ENCODE measurements at regions not wholly inside any gene's neighbourhood (a gene's known extent, or its start where the extent isn't known, plus 50 kb on each side); places are given as distances from the start of the nearest gene placed in this dataset.
"Not testable (repeated sequence)": the region's sequence is repeated elsewhere in the genome, so short reads cannot be mapped to it uniquely, and the experiment has no call there.

GRCh38 chr3:126292318-126293070 is 64.7 kb downstream of the KLF15 start:
- intact Hi-C loops (cut with DNase I), result no loop called here
- peak in 2 of 42 donors; percentile 30 to 35 for DNase-seq

- intact Hi-C loops (cut with DNase I), result no loop called here
- DNase-seq, result peak in 1 of 42 donors; percentile 23
Observed at GRCh38 chr3:126291537-126291936, 65.7 kb downstream of the KLF15 start.

DNA sequence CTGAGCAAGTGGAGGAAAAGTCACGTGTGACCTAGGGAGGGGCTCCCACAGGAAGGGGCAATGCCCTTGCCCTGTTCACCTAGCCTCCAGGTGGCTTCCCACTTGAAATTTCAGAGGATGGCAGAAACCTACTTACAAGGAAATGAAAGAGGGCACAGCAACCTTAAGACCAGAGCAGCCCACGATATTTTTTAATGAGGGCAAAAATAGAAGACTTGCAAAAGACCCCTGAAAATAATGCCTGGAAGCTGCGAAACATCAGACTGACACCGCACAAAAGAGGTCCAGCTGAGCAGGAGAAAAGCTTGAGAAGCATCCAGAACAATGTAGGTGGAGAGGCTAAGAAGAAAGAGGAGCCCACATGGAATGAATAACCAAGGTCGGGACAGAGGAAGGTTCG is 66.1 kb downstream of the KLF15 start:
- DNase-seq, result peak in 1 of 42 donors; percentile 28
- intact Hi-C loops (cut with DNase I), result no loop called here

GRCh38 chr3:126290325-126290724 is 66.9 kb downstream of the KLF15 start:
- intact Hi-C loops (cut with DNase I), result no loop called here
- no peak for DNase-seq

DNA sequence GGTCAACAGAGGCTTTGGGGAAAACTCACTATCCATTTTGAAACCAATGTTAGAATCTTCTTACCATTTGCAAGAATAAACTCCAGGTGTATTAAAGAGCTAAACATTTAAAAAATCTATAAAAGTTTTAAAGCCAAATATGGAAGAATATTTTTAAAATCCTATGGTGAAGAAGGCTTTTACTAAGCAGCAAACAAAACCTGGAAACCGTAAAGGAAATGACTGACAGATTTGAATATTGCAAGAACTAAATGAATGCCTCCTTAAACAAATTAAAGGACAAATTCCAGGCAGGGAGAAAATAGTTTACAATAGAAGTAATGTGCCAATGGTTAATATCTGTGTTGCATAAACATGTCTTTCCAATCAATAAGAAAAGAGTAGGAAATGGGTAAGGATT is 68.1 kb downstream of the KLF15 start:
- intact Hi-C loops (cut with DNase I), result no loop called here
- DNase-seq, result peak in 1 of 42 donors; percentile 2

DNA sequence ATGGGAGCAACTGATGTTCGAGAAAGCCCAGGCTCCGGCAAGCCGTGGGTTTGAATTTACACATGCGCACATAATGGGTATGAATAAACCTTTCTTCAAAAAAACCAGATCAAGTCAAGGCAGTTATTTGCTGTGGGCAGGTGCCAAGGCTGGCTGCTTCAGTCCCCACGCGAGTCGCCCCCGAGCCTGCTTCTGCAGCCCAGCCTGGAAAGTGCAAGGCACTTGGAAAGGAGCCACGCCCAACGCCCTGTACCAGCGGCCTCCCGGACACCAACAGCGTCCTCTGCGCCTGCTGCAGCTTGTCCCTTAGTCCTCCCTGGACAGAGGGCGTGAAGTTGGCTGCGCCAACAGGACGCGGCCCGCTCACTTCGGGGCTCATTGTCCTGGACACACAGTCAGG is 68.9 kb downstream of the KLF15 start:
- peak; percentile 31 to 80 (median 60) for DNase-seq
- intact Hi-C loops (cut with DNase I), result no loop called here

GRCh38 chr3:126287536-126288241 is 69.5 kb downstream of the KLF15 start:
- intact Hi-C loops (cut with DNase I), result no loop called here
- peak; percentile 57 to 95 (median 82) for DNase-seq

DNA sequence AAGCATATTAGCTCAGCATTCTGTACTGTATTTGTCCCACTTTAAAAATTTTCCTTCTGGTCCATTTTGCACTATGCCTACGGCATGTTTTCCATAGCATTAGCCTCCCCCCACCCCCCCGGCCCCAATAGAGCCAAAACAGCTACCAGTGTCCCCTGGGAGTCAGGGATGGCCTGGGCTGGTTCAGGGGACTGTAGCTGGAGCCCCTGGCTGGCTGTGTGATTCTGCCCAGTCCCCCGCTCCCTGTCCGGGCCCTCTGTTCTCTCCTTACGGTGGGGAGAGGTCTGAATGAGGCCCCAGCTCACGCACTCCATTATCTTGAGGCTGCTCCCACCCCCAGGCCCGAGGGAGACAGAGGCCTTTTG is 70.1 kb downstream of the KLF15 start:
- intact Hi-C loops (cut with DNase I), result no loop called here
- no peak for DNase-seq

GRCh38 chr3:126285369-126285768 is 71.8 kb downstream of the KLF15 start:
- intact Hi-C loops (cut with DNase I), result no loop called here
- DNase-seq, result peak in 1 of 42 donors; percentile 19

DNA sequence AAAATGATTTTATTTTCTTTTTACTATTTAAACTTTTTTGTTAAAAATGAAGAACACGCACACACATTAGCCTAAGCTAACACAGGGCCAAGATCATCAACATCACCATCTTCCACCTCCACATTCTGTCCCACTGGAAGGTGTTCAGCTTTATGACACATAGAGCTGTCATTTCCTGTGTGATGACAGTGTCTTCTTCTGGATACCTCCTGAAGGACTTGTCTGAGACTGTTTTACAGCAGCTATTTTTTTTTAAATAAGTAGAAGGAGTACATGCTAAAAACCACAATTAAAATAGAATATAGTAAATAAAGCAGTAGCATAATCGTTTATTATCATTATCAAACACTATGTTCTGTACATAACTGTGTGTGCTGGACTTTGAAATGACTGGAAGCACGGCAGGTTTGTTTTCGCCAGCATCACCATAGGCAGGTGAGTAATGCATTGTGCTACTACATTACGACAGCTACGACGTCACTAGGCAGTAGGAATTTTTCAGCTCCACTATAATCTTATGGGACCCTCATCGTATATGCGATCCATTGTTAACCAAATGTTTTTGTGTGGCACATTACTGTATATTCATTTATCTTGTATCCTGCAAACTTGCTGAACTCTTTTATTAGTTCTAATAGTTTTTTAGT is 72.8 kb downstream of the KLF15 start:
- DNase-seq, result peak in 1 of 42 donors; percentile 16
- intact Hi-C loops (cut with DNase I), result no loop called here

GRCh38 chr3:126283651-126284050 is 73.6 kb downstream of the KLF15 start:
- intact Hi-C loops (cut with DNase I), result not testable (repeated sequence)

GRCh38 chr3:126279853-126280252 is 77.4 kb downstream of the KLF15 start:
- intact Hi-C loops (cut with DNase I), result no loop called here
- DNase-seq, result no peak

More at GRCh38 chr3:126283651-126284050, 73.6 kb downstream of the KLF15 start:
- peak in 1 of 42 donors; percentile 28 for DNase-seq

DNA sequence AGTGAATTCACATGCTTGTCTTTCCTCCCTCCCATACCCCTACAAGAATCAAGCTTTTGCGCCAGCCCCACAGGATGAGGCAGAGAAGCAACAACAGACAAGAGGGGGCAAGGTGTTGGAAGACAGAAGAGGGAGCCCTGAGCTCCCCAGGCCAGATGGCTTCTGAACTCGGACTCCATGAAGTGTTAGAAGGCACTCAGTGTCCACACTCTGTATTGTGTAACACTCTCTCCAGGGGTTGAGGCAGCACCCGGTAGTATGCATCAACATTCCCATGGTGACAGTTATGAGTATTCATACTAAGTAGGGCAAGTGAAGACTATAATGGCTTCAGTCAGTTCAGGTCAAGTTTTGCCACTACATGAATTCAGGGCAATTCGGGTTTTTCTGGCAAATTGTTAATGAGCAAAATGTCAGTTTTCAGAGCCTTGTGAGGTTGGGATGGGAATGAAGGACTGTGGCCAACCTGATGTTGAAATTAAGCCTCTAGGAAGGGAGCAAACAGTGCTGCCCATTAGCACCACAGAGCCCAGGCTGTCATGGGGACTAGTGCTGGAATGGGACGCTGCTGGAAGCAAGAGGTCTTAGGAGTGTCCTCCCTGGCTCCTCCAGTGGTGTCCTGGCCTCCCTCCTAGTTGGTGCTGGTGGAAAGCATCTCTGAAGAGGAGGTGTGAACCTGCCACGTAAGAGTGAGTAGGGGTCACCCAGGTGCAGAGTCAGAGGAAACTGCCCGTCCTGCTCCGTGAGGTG is 79.4 kb downstream of the KLF15 start:
- intact Hi-C loops (cut with DNase I), result no loop called here
- peak in 2 of 42 donors; percentile 19 to 36 for DNase-seq

DNA sequence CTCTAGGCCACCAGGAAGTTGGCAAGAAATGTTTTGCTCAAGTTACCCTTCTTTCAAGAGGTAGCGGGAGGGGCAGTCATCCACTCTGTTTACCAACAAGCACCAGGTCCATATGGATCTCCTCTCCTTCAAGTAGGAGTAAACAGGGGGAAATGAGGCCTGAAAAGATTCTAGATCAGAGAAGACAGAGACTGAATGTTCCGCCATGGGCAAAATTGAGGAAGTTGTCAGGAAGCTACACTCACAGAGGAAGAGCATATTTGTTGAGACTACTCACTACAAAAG is 81.6 kb downstream of the KLF15 start:
- no peak for DNase-seq
- intact Hi-C loops (cut with DNase I), result no loop called here

GRCh38 chr3:126274735-126275619 is 82.2 kb downstream of the KLF15 start:
- DNase-seq, result no peak
- intact Hi-C loops (cut with DNase I), result no loop called here

GRCh38 chr3:126270145-126270811 is 86.9 kb downstream of the KLF15 start:
- peak; percentile 48 to 90 (median 73) for DNase-seq
- intact Hi-C loops (cut with DNase I), result no loop called here

GRCh38 chr3:126269354-126269753 is 87.9 kb downstream of the KLF15 start:
- peak in 1 of 42 donors; percentile 42 for DNase-seq
- intact Hi-C loops (cut with DNase I), result loop anchor here (5.0 kb wide), 1 partner anchor 83 kb away; no protein-coding TSS in a partner anchor

DNA sequence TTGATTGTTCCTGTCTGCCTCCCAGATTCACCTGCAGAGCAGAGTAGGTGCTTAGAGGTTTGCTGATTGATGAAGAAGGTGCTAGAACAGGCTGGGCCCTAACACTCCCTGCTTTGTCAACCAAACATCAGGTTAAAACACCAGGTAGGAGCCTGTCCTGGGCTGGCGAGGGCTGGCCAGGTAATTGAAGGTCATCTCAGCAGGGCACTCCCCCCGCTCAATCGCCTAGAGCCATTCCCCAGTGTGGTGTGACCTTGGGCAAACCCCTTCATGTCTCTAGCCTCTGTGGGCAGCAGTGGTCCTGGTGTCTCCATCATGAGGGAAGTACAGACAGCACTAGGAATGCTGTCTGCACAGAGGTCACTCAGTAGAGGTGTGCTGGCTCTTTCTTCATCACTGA is 88.3 kb downstream of the KLF15 start:
- DNase-seq, result peak in 1 of 42 donors; percentile 31
- intact Hi-C loops (cut with DNase I), result loop anchor here (5.0 kb wide), 1 partner anchor 83 kb away; no protein-coding TSS in a partner anchor
